GM18502 (cell line): ENCODE measurements at regions not wholly inside any gene's neighbourhood (a gene's known extent, or its start where the extent isn't known, plus 50 kb on each side); places are given as distances from the start of the nearest gene placed in this dataset.
A peak's percentile ranks its signal among the peaks of the same experiment; 100 is the strongest.

ENCODE experiments used
- ATAC-seq: cut with Tn5 transposase; IDR thresholded peaks from one replicate; pipeline ENCODE4 v1.9.1; 2021; ENCODE audit warnings: mild to moderate bottlenecking; ENCODE audit not compliant: unreplicated experiment, poor library complexity

GRCh38 chr3:192068464-192069254 is 607.7 kb downstream of the PYDC2 start:
- peak; percentile 83 for ATAC-seq

GRCh38 chr3:192077795-192078497 is 617.0 kb downstream of the PYDC2 start:
- ATAC-seq, result no peak

GRCh38 chr3:192079098-192079497 is 618.1 kb downstream of the PYDC2 start:
- ATAC-seq, result no peak

GRCh38 chr3:192080336-192080735 is 619.4 kb downstream of the PYDC2 start:
- ATAC-seq, result no peak

GRCh38 chr3:192082730-192083660 is 622.0 kb downstream of the PYDC2 start:
- peak; percentile 92 for ATAC-seq
